GM18517 (cell line): ENCODE measurements at regions not wholly inside any gene's neighbourhood (a gene's known extent, or its start where the extent isn't known, plus 50 kb on each side); places are given as distances from the start of the nearest gene placed in this dataset.

Experiments
- ATAC-seq: cut with Tn5 transposase; IDR thresholded peaks from one replicate; pipeline ENCODE4 v1.9.1; 2021; ENCODE audit warnings: mild to moderate bottlenecking, moderate library complexity; ENCODE audit not compliant: unreplicated experiment

GRCh38 chr2:22784566-22784965 lies 600.4 kb upstream of the KLHL29 start:
- no peak for ATAC-seq

- no peak for ATAC-seq
Observed at GRCh38 chr2:22786817-22787216, 598.2 kb upstream of the KLHL29 start.

- no peak for ATAC-seq
Observed at GRCh38 chr2:22787745-22788144, 597.2 kb upstream of the KLHL29 start.

GRCh38 chr2:22788749-22789327 lies 596.1 kb upstream of the KLHL29 start:
- no peak for ATAC-seq

GRCh38 chr2:22795287-22795866 lies 589.6 kb upstream of the KLHL29 start:
- no peak for ATAC-seq

- no peak for ATAC-seq
Observed at GRCh38 chr2:22798386-22798785, 586.6 kb upstream of the KLHL29 start.

GRCh38 chr2:22800412-22800811 lies 584.6 kb upstream of the KLHL29 start:
- ATAC-seq: no peak

GRCh38 chr2:22801071-22801470 lies 583.9 kb upstream of the KLHL29 start:
- ATAC-seq: no peak

GRCh38 chr2:22801970-22802369 lies 583.0 kb upstream of the KLHL29 start:
- ATAC-seq: no peak

GRCh38 chr2:22807872-22808271 lies 577.1 kb upstream of the KLHL29 start:
- no peak for ATAC-seq

GRCh38 chr2:22810602-22811001 lies 574.4 kb upstream of the KLHL29 start:
- ATAC-seq: no peak

- ATAC-seq: no peak
Observed at GRCh38 chr2:22812065-22812680, 572.8 kb upstream of the KLHL29 start.

- ATAC-seq: no peak
Observed at GRCh38 chr2:22817197-22817596, 567.8 kb upstream of the KLHL29 start.

- no peak for ATAC-seq
Observed at GRCh38 chr2:22821458-22821857, 563.5 kb upstream of the KLHL29 start.

GRCh38 chr2:22822835-22823234 lies 562.1 kb upstream of the KLHL29 start:
- no peak for ATAC-seq

- ATAC-seq: no peak
Observed at GRCh38 chr2:22824618-22825017, 560.4 kb upstream of the KLHL29 start.

GRCh38 chr2:22826703-22827102 lies 558.3 kb upstream of the KLHL29 start:
- no peak for ATAC-seq

GRCh38 chr2:22829791-22830190 lies 555.2 kb upstream of the KLHL29 start:
- no peak for ATAC-seq

- ATAC-seq: no peak
Observed at GRCh38 chr2:22832196-22832595, 552.8 kb upstream of the KLHL29 start.

GRCh38 chr2:22838461-22838860 lies 546.5 kb upstream of the KLHL29 start:
- no peak for ATAC-seq

GRCh38 chr2:22842205-22842869 lies 542.6 kb upstream of the KLHL29 start:
- no peak for ATAC-seq

- no peak for ATAC-seq
Observed at GRCh38 chr2:22843919-22844537, 541.0 kb upstream of the KLHL29 start.
